Astrocyte of the spinal cord (primary cell): ENCODE measurements at regions not wholly inside any gene's neighbourhood (a gene's known extent, or its start where the extent isn't known, plus 50 kb on each side); places are given as distances from the start of the nearest gene placed in this dataset.

Experiments used
- DNase-seq: peaks from one replicate; pipeline ENCODE4 v3.0.0; 2011; ENCODE audit warnings: low read depth, low spot score
- H3K4me3 ChIP-seq: 2 replicates; pipeline ENCODE4 v1.5.1; 2011; ENCODE audit warnings: low read depth, mild to moderate bottlenecking, low read length, moderate library complexity
- CTCF ChIP-seq: IDR thresholded peaks from 2 replicates; pipeline ENCODE4 v1.5.1; 2012; ENCODE audit warnings: low read depth, mild to moderate bottlenecking, low read length, inconsistent platforms
- in situ Hi-C: cut with HindIII; loops from 2 replicates; pipeline ENCODE4 v1.10.0; 2017; ENCODE audit warnings: low sequenced_read_pairs

GRCh38 chr1:19006837-19007271 lies 50.4 kb upstream of the IFFO2 start:
- H3K4me3 ChIP-seq = no peak overlapping the region
- in situ Hi-C loops = no loop called here
- no peak for DNase-seq
- no peak for TF ChIP-seq CTCF
